H9 (cell line): ENCODE measurements at regions not wholly inside any gene's neighbourhood (a gene's known extent, or its start where the extent isn't known, plus 50 kb on each side); places are given as distances from the start of the nearest gene placed in this dataset.

Experiments used
- DNase-seq: peaks from one replicate; pipeline ENCODE4 v3.0.0-alpha.2; 2017
- H2AFZ ChIP-seq: one replicate; pipeline ENCODE4 v1.6.1; 2013; ENCODE audit warnings: mild to moderate bottlenecking, low read length, control low read depth, moderate library complexity
- H2AK5ac ChIP-seq: 2 replicates; pipeline ENCODE4 v1.6.1; 2013; ENCODE audit warnings: low read length, control low read depth, mixed read lengths; ENCODE audit not compliant: insufficient read length
- H2BK120ac ChIP-seq: one replicate; pipeline ENCODE4 v1.6.1; 2013; ENCODE audit warnings: low read depth, mild to moderate bottlenecking, low read length, control low read depth, inconsistent platforms; ENCODE audit not compliant: poor library complexity, severe bottlenecking
- H2BK12ac ChIP-seq: 2 replicates; pipeline ENCODE4 v1.6.1; 2013; ENCODE audit warnings: low read length, control low read depth, mixed read lengths, low read depth; ENCODE audit not compliant: insufficient read length
- H2BK15ac ChIP-seq: 2 replicates; pipeline ENCODE4 v1.6.1; 2013; ENCODE audit warnings: low read depth, low read length, control low read depth
- H2BK20ac ChIP-seq: one replicate; pipeline ENCODE4 v1.6.1; 2013; ENCODE audit warnings: low read depth, mild to moderate bottlenecking, low read length, control low read depth, inconsistent platforms; ENCODE audit not compliant: poor library complexity, severe bottlenecking
- H2BK5ac ChIP-seq: 2 replicates; pipeline ENCODE4 v1.6.1; 2013; ENCODE audit warnings: low read length, control low read depth, mixed read lengths; ENCODE audit not compliant: insufficient read length
- H3K14ac ChIP-seq: 2 replicates; pipeline ENCODE4 v1.6.1; 2013; ENCODE audit warnings: low read length, control low read depth; ENCODE audit not compliant: insufficient read depth
- H3K18ac ChIP-seq: 2 replicates; pipeline ENCODE4 v1.6.1; 2013; ENCODE audit warnings: low read depth, mild to moderate bottlenecking, mixed read lengths, low read length, control low read depth; ENCODE audit not compliant: insufficient read length
- H3K23ac ChIP-seq: 2 replicates; pipeline ENCODE4 v1.6.1; 2013; ENCODE audit warnings: low read length, control low read depth, mixed read lengths, low read depth; ENCODE audit not compliant: insufficient read length
- H3K23me2 ChIP-seq: 2 replicates; pipeline ENCODE4 v1.6.1; 2013; ENCODE audit warnings: low read depth, mild to moderate bottlenecking, mixed read lengths, low read length, control low read depth; ENCODE audit not compliant: insufficient read length, poor library complexity, severe bottlenecking
- H3K27ac ChIP-seq: 2 replicates; pipeline ENCODE4 v1.5.1; 2013; ENCODE audit warnings: low read length, control low read depth, mixed read lengths, low read depth; ENCODE audit not compliant: insufficient read length
- H3K27me3 ChIP-seq: 2 replicates; pipeline ENCODE4 v1.6.1; 2013; ENCODE audit warnings: low read length, control low read depth, inconsistent platforms; ENCODE audit not compliant: insufficient read depth
- H3K4ac ChIP-seq: 2 replicates; pipeline ENCODE4 v1.6.1; 2013; ENCODE audit warnings: low read depth, mild to moderate bottlenecking, control low read depth, inconsistent platforms, low read length, moderate library complexity
- H3K4me1 ChIP-seq: 2 replicates; pipeline ENCODE4 v1.6.1; 2013; ENCODE audit warnings: low read length, control low read depth, inconsistent platforms; ENCODE audit not compliant: insufficient read depth
- H3K4me2 ChIP-seq: 2 replicates; pipeline ENCODE4 v1.6.1; 2013; ENCODE audit warnings: low read length, control low read depth, mixed read lengths; ENCODE audit not compliant: insufficient read length, insufficient read depth
- H3K56ac ChIP-seq: 2 replicates; pipeline ENCODE4 v1.6.1; 2013; ENCODE audit warnings: low read depth, mild to moderate bottlenecking, mixed read lengths, low read length, control low read depth; ENCODE audit not compliant: insufficient read length
- H3K79me1 ChIP-seq: 2 replicates; pipeline ENCODE4 v1.6.1; 2013; ENCODE audit warnings: low read depth, mild to moderate bottlenecking, moderate library complexity, low read length, control low read depth, inconsistent platforms; ENCODE audit not compliant: insufficient read depth, poor library complexity, severe bottlenecking
- H3K79me2 ChIP-seq: 2 replicates; pipeline ENCODE4 v1.6.1; 2013; ENCODE audit warnings: low read length, control low read depth, inconsistent platforms; ENCODE audit not compliant: insufficient read depth
- H3K9ac ChIP-seq: 2 replicates; pipeline ENCODE4 v1.6.1; 2013; ENCODE audit warnings: low read length, control low read depth, mixed read lengths; ENCODE audit not compliant: insufficient read length; ENCODE audit errors: extremely low read depth
- H3K9me3 ChIP-seq: one replicate; pipeline ENCODE4 v1.6.1; 2013; ENCODE audit warnings: low read depth, low read length, inconsistent platforms; ENCODE audit not compliant: control insufficient read depth
- H3T11ph ChIP-seq: one replicate; pipeline ENCODE4 v1.6.1; 2013; ENCODE audit warnings: mild to moderate bottlenecking, low read length, control low read depth, inconsistent platforms
- H4K20me1 ChIP-seq: one replicate; pipeline ENCODE4 v1.6.1; 2013; ENCODE audit not compliant: control insufficient read depth, insufficient read length, insufficient read depth
- H4K5ac ChIP-seq: 2 replicates; pipeline ENCODE4 v1.6.1; 2013; ENCODE audit warnings: low read depth, mild to moderate bottlenecking, mixed read lengths, low read length, control low read depth; ENCODE audit not compliant: insufficient read length
- H4K8ac ChIP-seq: replicated peaks from 2 replicates; pipeline ENCODE4 v1.6.1; 2013; ENCODE audit warnings: low read length, control low read depth, mixed read lengths, low read depth; ENCODE audit not compliant: insufficient read length
- H4K91ac ChIP-seq: 2 replicates; pipeline ENCODE4 v1.6.1; 2013; ENCODE audit warnings: low read depth, mild to moderate bottlenecking, moderate library complexity, mixed read lengths, low read length, control low read depth; ENCODE audit not compliant: insufficient read length
- H3K27ac Mint-ChIP-seq, 3 experiments: 2 replicates in 2 of 3; 3 replicates in 1 of 3; pipeline ENCODE4 v1.8.0; 2020 to 2021; ENCODE audit warnings: mixed read lengths in 3 of 3, mild to moderate bottlenecking in 1 of 3, moderate library complexity in 1 of 3
- H3K27me3 Mint-ChIP-seq: 2 replicates; pipeline ENCODE4 v1.8.0; 2021; ENCODE audit warnings: low read depth, mild to moderate bottlenecking, moderate library complexity, mixed read lengths
- H3K36me3 Mint-ChIP-seq, 3 experiments: 2 replicates in 2 of 3; 3 replicates in 1 of 3; pipeline ENCODE4 v1.8.0; 2020 to 2021; ENCODE audit warnings: low read depth in 3 of 3, mixed read lengths in 3 of 3; ENCODE audit not compliant: insufficient read depth in 1 of 3
- H3K4me1 Mint-ChIP-seq, 2 experiments: 2 replicates each; pipeline ENCODE4 v1.8.0; 2020; ENCODE audit warnings: mixed read lengths in 2 of 2
- H3K4me3 Mint-ChIP-seq, 2 experiments: 2 replicates in 1 of 2; 3 replicates in 1 of 2; pipeline ENCODE4 v1.8.0; 2020 to 2021; ENCODE audit warnings: mild to moderate bottlenecking in 2 of 2, mixed read lengths in 2 of 2, moderate library complexity in 1 of 2
- H3K9me3 Mint-ChIP-seq, 2 experiments: 2 replicates in 1 of 2; 3 replicates in 1 of 2; pipeline ENCODE4 v1.8.0; 2020; ENCODE audit warnings: mild to moderate bottlenecking in 2 of 2, mixed read lengths in 2 of 2, moderate library complexity in 1 of 2
- CTCF ChIP-seq: fragments of 200-600 bp; sonication (generic); conservative IDR thresholded peaks from 3 replicates; pipeline ENCODE4 v1.8.0; 2021; ENCODE audit warnings: antibody characterized with exemption, mild to moderate bottlenecking
- WGBS: extraction: QIAGEN DNeasy Blood & Tissue Kit; methylation state at CpG from one replicate; pipeline ENCODE4 v1.1.7; 2013; ENCODE audit warnings: missing lambda C conversion rate, low lambda C conversion rate, mixed read lengths; ENCODE audit not compliant: insufficient read length; ENCODE audit errors: extremely low coverage; 5-methylcytosine and 5-hydroxymethylcytosine counted together

- no peaks in the 10 kb centered on the region for H3K79me1 ChIP-seq
- H3K4me1 ChIP-seq, result no peaks in the 10 kb centered on the region
- no peak overlapping the region for H3T11ph ChIP-seq
- H4K91ac ChIP-seq, result no peak overlapping the region
- no peak overlapping the region for H2AK5ac ChIP-seq
- H2BK5ac ChIP-seq, result no peak overlapping the region
- peaks cover 2 to 5% of the 10 kb centered on the region in 2 experiments; a peak in 3 of 5 replicates for H3K9me3 Mint-ChIP-seq
- no peaks in the 10 kb centered on the region for H3K79me2 ChIP-seq
- no peak overlapping the region for H3K4ac ChIP-seq
- no peak overlapping the region for H3K23ac ChIP-seq
- no peak overlapping the region for H2BK20ac ChIP-seq
- no peak for TF ChIP-seq CTCF
- no peak overlapping the region for H4K8ac ChIP-seq
- no peak overlapping the region for H3K4me3 Mint-ChIP-seq
- H3K27ac ChIP-seq, result no peak overlapping the region
- H3K23me2 ChIP-seq, result peaks cover under 1% of the 10 kb centered on the region
- no peaks in the 10 kb centered on the region for H3K9me3 ChIP-seq
- no peak overlapping the region for H2BK15ac ChIP-seq
- no peak overlapping the region for H3K27ac Mint-ChIP-seq
- no peak overlapping the region for H3K18ac ChIP-seq
- no peak overlapping the region for H3K14ac ChIP-seq
- peaks cover 23% of the 10 kb centered on the region for H3K27me3 Mint-ChIP-seq
- WGBS, result no CpG with 5 or more reads among the region's 3 CpGs
- H2BK12ac ChIP-seq, result no peak overlapping the region
- H2BK120ac ChIP-seq, result no peak overlapping the region
- no peak overlapping the region for H3K4me2 ChIP-seq
- DNase-seq, result no peak
- no peak overlapping the region for H3K9ac ChIP-seq
- no peak overlapping the region for H3K56ac ChIP-seq
- no peaks in the 10 kb centered on the region for H4K20me1 ChIP-seq
- H4K5ac ChIP-seq, result no peak overlapping the region
- H3K36me3 Mint-ChIP-seq, result peaks cover 0 to 4% (median 0%) of the 10 kb centered on the region in 3 experiments; a peak in 1 of 7 replicates
- H3K27me3 ChIP-seq, result no peaks in the 10 kb centered on the region; the same call in 1 of the 2 replicates
- H2AFZ ChIP-seq, result no peak overlapping the region
- H3K4me1 Mint-ChIP-seq, result peaks cover 22 to 28% of the 10 kb centered on the region in 2 experiments
These were observed 773.8 kb upstream of the TBX3 start for GRCh38 chr12:115457798-115458197.
